Hematopoietic multipotent progenitor cell treated with erythropoietin and hydrocortisone succinate and interleukin-3 and kit ligand, for 8 days (in vitro differentiated cells): ENCODE measurements at regions not wholly inside any gene's neighbourhood (a gene's known extent, or its start where the extent isn't known, plus 50 kb on each side); places are given as distances from the start of the nearest gene placed in this dataset.

Experiments
- DNase-seq: peaks from one replicate; pipeline ENCODE4 v3.0.0-alpha.2; 2015

DNA sequence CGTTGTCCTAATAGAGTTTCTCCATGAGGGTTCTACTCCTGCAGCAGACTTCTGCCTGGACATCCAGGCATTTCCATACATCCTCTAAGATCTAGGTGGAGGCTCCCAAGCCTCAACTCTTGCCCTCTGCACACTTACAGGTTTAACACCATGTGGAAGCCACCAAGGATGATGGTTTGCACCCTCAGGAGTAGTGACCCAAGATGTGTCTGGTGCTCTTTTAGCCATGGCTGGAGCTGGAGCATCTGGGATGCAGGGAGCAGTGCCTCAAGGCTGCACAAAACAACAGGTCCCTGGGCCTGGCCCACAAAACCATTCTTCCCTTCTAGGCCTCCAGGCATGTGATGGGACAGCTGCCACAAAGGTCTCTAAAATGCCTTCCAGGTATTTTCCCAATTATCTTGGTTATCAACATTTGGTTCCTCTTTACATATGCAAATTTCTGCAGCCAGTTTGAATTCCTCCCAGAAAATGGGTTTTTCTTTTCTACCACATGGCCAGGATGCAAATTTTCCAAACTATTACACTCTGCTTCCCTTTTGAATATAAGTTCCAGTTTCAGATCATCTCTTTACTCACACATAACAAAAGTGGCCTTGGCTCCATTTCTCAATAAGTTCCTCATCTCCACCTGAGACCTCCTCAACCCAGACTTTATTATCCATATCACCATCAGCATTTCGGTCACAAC is 69.5 kb upstream of the GNAZ start:
- DNase-seq, result no peak

DNA sequence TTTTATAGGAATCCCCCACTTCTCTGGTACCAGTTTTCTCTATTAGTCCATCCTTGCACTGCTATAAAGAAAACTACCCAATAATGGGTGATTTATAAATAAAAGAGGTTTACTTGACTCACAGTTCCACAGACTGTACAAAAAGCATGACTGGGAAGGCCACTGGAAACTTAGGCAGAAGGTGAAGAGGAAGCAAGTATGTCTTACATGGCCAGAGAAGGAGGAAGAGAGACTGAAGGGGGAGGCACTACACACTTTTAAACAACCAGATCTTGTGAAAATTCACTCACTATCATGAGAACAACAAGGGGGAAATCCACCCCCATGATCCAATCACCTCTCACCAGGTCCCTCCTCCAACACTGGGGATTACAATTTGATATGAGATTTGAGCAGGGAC is 68.9 kb upstream of the GNAZ start:
- no peak for DNase-seq

DNA sequence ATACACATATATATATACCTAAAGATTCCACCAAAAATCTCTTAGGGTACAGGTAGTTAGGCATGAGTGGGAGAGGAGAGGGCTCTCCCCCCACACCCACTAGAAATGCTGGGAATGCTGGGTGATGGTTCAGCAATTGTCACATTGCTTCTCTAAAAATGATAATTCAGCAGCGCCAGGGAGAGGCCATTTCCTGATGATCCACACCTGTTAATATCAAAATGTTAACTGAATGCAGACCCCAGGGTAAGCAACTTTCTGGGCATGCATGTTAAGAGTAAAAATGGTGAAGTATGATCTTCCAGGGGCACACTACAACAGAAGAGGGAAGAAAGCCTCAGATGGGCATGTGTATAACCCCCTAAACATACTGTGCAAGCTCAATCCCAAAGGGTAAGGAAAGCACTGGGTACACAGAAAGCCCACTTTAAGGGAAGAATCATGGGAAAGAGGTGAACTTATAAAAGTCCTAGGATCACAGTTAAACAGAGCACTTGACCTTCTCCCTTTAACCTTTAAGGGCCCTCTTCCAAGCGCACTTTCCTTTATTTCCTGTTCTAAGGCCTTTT is 67.6 kb upstream of the GNAZ start:
- no peak for DNase-seq

DNA sequence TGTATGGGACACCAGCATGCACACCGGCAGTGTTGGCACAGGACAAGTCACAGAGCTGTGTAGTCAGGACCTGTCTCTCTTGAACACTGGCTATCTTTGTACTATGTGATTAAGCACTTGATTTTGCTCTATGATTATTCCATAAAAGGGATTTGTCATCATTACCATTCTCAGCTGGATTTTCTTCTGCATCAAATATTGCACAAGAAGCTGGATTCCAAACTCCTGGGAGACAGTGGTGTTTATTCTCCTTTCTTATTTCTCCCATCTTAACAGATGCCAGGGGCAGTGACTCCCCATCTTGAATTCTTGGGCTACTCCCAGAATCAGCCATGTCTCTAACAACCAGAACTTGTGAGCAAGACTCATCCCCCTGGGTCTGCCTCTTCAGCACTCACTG is 62.5 kb upstream of the GNAZ start:
- no peak for DNase-seq

DNA sequence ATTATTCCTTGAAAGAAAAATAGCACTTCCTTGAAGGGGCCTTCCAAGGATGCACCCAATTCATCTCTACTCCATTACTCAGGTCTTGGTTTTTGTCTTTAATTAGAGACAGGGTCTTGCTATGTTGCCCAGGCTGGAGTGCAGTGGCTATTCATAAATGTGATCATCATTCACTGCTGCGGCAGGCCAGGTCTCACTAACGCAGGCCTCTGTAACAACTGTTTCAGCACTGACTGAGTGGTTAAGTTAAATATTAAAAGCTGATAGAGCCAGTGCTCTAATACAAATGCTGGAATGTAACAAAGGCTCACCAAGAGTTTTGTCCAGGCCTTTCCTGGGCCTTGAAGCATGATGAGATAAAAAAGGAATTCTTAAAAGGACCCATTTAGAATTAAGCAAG is 61.4 kb upstream of the GNAZ start:
- DNase-seq, result no peak
